ENCODE measurements at regions not wholly inside any gene's neighbourhood (a gene's known extent, or its start where the extent isn't known, plus 50 kb on each side); places are given as distances from the start of the nearest gene placed in this dataset.
A peak's percentile ranks its signal among the peaks of the same experiment; 100 is the strongest.

GRCh38 chr13:112161521-112162301 is 94.8 kb downstream of the SOX1 start (continued):
- no peak for TF ChIP-seq CHD7 (IDR thresholded peaks at IDR 0.05; ENCODE audit: insufficient replicate concordance, low read length)
- peak in 1 of 2 experiments; percentile 92; a peak in 1 of 3 replicates for TF ChIP-seq EP300 (IDR thresholded peaks at IDR 0.05; ENCODE audit: borderline replicate concordance in 1 of 2, low read depth in 2 of 2, low read length in 2 of 2)
- 0 out of 2 replicates have a peak, but pooled peaks have one; percentile 68 for TF ChIP-seq RBBP5 (IDR thresholded peaks at IDR 0.05; ENCODE audit: borderline replicate concordance, low read depth, low read length)
- TF ChIP-seq SIN3A (conservative IDR thresholded peaks at IDR 0.05 in 1 of 2, IDR thresholded peaks at IDR 0.05 in 1 of 2; ENCODE audit: low read depth in 1 of 2, low read length in 2 of 2): peak in 1 of 2 experiments; percentile 75; a peak in 1 of 4 replicates
- no peak for TF ChIP-seq GABPA (IDR thresholded peaks at IDR 0.05; ENCODE audit: borderline replicate concordance, insufficient read depth, low read length)
- TF ChIP-seq, protein P1, sequence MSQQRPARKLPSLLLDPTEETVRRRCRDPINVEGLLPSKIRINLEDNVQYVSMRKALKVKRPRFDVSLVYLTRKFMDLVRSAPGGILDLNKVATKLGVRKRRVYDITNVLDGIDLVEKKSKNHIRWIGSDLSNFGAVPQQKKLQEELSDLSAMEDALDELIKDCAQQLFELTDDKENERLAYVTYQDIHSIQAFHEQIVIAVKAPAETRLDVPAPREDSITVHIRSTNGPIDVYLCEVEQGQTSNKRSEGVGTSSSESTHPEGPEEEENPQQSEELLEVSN (IDR thresholded peaks at IDR 0.05): peak; percentile 65; the same call in 1 of the 2 replicates
- TF ChIP-seq CREB1 (IDR thresholded peaks at IDR 0.05): 0 out of 2 replicates have a peak, but pooled peaks have one; percentile 15
